ENCODE measurements at regions not wholly inside any gene's neighbourhood (a gene's known extent, or its start where the extent isn't known, plus 50 kb on each side); places are given as distances from the start of the nearest gene placed in this dataset.

- TF ChIP-seq CTCF (IDR thresholded peaks at IDR 0.05; ENCODE audit: control insufficient read depth, extremely low read depth, insufficient read depth): no peak
- H3K4me3 ChIP-seq (ENCODE audit: low read depth, low read length): no peak overlapping the region
- DNase-seq (ENCODE audit: low read depth): no peak
These were observed 694.3 kb downstream of the KCNJ2 start for GRCh38 chr17:70863436-70864248.

- no peak overlapping the region for H3K4me3 ChIP-seq (ENCODE audit: low read depth, low read length)
- DNase-seq (ENCODE audit: low read depth): no peak
- no peak for TF ChIP-seq CTCF (IDR thresholded peaks at IDR 0.05; ENCODE audit: control insufficient read depth, extremely low read depth, insufficient read depth)
These were observed 696.9 kb downstream of the KCNJ2 start for GRCh38 chr17:70865993-70866804.

GRCh38 chr17:70868149-70868548 is 698.8 kb downstream of the KCNJ2 start:
- DNase-seq (ENCODE audit: low read depth): no peak

GRCh38 chr17:70869402-70870085 is 700.2 kb downstream of the KCNJ2 start:
- no peak for TF ChIP-seq CTCF (IDR thresholded peaks at IDR 0.05; ENCODE audit: control insufficient read depth, extremely low read depth, insufficient read depth)
- H3K4me3 ChIP-seq (ENCODE audit: low read depth, low read length): no peak overlapping the region
- DNase-seq (ENCODE audit: low read depth): no peak

More at GRCh38 chr17:70868149-70868548, 698.8 kb downstream of the KCNJ2 start:
- TF ChIP-seq CTCF (IDR thresholded peaks at IDR 0.05; ENCODE audit: control insufficient read depth, extremely low read depth, insufficient read depth): no peak
- no peak overlapping the region for H3K4me3 ChIP-seq (ENCODE audit: low read depth, low read length)

- no peak for TF ChIP-seq CTCF (IDR thresholded peaks at IDR 0.05; ENCODE audit: control insufficient read depth, extremely low read depth, insufficient read depth)
- H3K4me3 ChIP-seq (ENCODE audit: low read depth, low read length): no peak overlapping the region
- DNase-seq (ENCODE audit: low read depth): no peak
These were observed 702.0 kb downstream of the KCNJ2 start for GRCh38 chr17:70871180-70871818.

GRCh38 chr17:70872103-70872502 is 702.8 kb downstream of the KCNJ2 start:
- DNase-seq (ENCODE audit: low read depth): no peak
- TF ChIP-seq CTCF (IDR thresholded peaks at IDR 0.05; ENCODE audit: control insufficient read depth, extremely low read depth, insufficient read depth): no peak
- H3K4me3 ChIP-seq (ENCODE audit: low read depth, low read length): no peak overlapping the region

Measured in LNCaP clone FGC (cell line).